AG04450 (cell line): ENCODE measurements at regions not wholly inside any gene's neighbourhood (a gene's known extent, or its start where the extent isn't known, plus 50 kb on each side); places are given as distances from the start of the nearest gene placed in this dataset.

ENCODE experiments used
- CTCF ChIA-PET: fragments of 300-600, 350-600 bp; formaldehyde crosslinking; extraction: SDS; loops from one replicate; lab custom pipeline; 2022; ENCODE audit warnings: antibody characterized with exemption, inconsistent platforms; lab: Charles Lee
- POLR2A ChIA-PET: fragments of 350-600 bp; formaldehyde crosslinking; extraction: SDS; loops from one replicate; lab custom pipeline; 2021; ENCODE audit warnings: antibody characterized with exemption, inconsistent platforms; lab: Yijun Ruan, JAX
- DNase-seq: peaks from one replicate; pipeline ENCODE4 v3.0.0-alpha.2; 2011; ENCODE audit warnings: low read depth, low spot score
- H3K27ac ChIP-seq: one replicate; pipeline ENCODE4 v1.5.1; 2012; ENCODE audit warnings: low read depth, low read length, control low read depth
- H3K27me3 ChIP-seq: one replicate; pipeline ENCODE4 v1.6.0; 2012; ENCODE audit warnings: low read length; ENCODE audit not compliant: control insufficient read depth, insufficient read depth
- H3K4me3 ChIP-seq: 2 replicates; pipeline ENCODE4 v1.5.1; 2011; ENCODE audit warnings: mild to moderate bottlenecking, low read depth, low read length, control low read depth
- H3K9me3 ChIP-seq: 2 replicates; pipeline ENCODE4 v1.5.1; 2012; ENCODE audit warnings: low read length; ENCODE audit not compliant: control insufficient read depth, insufficient read depth
- TF ChIP-seq, protein P1 (sequence below): IDR thresholded peaks from 2 replicates; pipeline ENCODE4 v1.5.1; 2011; ENCODE audit warnings: low read depth, low read length, control low read depth, inconsistent platforms

GRCh38 chr14:101313268-101313667, 248.0 kb upstream of the DIO3 start:
- TF ChIP-seq, protein P1, sequence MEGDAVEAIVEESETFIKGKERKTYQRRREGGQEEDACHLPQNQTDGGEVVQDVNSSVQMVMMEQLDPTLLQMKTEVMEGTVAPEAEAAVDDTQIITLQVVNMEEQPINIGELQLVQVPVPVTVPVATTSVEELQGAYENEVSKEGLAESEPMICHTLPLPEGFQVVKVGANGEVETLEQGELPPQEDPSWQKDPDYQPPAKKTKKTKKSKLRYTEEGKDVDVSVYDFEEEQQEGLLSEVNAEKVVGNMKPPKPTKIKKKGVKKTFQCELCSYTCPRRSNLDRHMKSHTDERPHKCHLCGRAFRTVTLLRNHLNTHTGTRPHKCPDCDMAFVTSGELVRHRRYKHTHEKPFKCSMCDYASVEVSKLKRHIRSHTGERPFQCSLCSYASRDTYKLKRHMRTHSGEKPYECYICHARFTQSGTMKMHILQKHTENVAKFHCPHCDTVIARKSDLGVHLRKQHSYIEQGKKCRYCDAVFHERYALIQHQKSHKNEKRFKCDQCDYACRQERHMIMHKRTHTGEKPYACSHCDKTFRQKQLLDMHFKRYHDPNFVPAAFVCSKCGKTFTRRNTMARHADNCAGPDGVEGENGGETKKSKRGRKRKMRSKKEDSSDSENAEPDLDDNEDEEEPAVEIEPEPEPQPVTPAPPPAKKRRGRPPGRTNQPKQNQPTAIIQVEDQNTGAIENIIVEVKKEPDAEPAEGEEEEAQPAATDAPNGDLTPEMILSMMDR = 0 out of 2 replicates have a peak, but pooled peaks have one; percentile 3
- DNase-seq = no peak
- Histone ChIP-seq H3K4me3 (no peak overlapping the region), H3K27ac (no peak overlapping the region), H3K9me3 (peaks cover 9% of the 10 kb centered on the region), H3K27me3 (no peaks in the 10 kb centered on the region)
- ChIA-PET CTCF (no interaction called here), POLR2A (no interaction called here)

DNA sequence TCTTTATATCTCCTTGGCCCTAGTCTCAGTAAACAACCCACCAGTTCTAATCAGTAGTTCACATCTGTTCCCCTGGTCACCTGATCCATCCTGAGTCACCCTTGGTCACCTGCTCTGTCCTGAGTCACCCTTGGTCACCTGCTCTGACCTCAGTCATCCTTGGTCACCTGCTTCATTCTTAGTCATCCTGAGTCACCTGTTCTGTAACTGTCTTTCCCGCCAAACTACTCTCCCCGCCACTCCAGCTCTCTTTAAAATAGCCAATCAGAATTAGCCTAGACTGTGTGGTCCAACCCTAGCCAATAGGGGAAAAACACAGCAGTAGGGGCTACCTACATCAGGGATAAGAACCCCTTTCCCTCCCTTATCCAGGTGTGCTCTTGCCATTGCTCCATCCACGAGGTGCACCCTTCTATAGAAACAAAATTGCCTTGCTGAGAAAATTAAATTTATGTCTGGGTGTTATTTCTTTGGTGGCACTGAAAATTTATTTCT, 245.4 kb upstream of the DIO3 start:
- H3K9me3 ChIP-seq = peaks cover 9% of the 10 kb centered on the region
- no peaks in the 10 kb centered on the region for H3K27me3 ChIP-seq
- no peak overlapping the region for H3K4me3 ChIP-seq
- no peak overlapping the region for H3K27ac ChIP-seq
- POLR2A ChIA-PET = no interaction called here
- TF ChIP-seq, protein P1 = no peak
- DNase-seq = no peak
- CTCF ChIA-PET = no interaction called here

DNA sequence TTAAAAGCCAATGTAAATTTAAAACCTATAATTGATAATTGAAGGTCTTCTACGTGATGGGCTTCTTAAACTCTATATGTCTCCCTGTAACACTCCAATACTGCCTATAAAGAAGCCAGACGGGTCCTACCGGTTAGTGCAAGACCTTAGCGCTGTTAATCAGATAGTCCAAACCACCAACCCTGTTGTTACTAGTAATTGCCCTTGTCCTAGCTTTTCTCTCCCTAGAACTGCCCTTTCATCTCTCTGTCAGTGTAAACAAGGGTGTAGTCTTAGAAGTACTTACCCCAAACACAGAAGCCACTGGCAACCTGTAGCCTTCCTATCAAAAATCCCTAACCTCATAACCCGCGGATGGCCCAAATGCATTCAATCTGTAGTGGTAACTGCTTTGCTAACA, 243.0 kb upstream of the DIO3 start:
- Histone ChIP-seq H3K9me3 (peaks cover 9% of the 10 kb centered on the region), H3K27ac (no peak overlapping the region), H3K27me3 (no peaks in the 10 kb centered on the region), H3K4me3 (no peak overlapping the region)
- no peak for DNase-seq
- TF ChIP-seq, protein P1 = no peak
- POLR2A ChIA-PET = no interaction called here
- CTCF ChIA-PET = no interaction called here

GRCh38 chr14:101320396-101320795, 240.9 kb upstream of the DIO3 start:
- CTCF ChIA-PET = no interaction called here
- peaks cover 5% of the 10 kb centered on the region; the same call in 1 of the 2 replicates for H3K9me3 ChIP-seq
- DNase-seq = no peak
- H3K27ac ChIP-seq = no peak overlapping the region
- H3K27me3 ChIP-seq = no peaks in the 10 kb centered on the region
- TF ChIP-seq, protein P1 = no peak
- POLR2A ChIA-PET = no interaction called here
- no peak overlapping the region for H3K4me3 ChIP-seq

DNA sequence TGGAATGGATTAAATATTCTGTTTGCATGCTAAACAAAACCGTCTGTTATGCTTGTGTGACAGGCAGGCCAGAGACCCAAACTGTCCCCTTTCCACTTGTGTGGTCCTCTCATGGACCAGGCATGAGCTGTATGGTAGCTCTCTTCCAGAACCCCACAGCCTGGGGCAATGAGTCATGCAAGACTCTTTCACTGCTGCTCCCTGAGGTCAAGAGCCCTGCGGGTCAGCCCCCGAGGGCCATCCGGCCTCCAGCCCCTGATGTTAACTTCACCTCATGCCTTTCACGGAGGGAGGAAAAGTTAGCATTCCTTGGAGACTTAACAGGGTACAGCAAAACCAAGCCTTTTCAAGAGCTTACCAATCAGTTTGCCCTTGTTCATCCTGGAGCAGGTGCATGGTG, 239.1 kb upstream of the DIO3 start:
- no peak for DNase-seq
- no peak overlapping the region for H3K27ac ChIP-seq
- TF ChIP-seq, protein P1 = no peak
- ChIA-PET CTCF (no interaction called here), POLR2A (no interaction called here)
- H3K9me3 ChIP-seq = no peaks in the 10 kb centered on the region
- H3K27me3 ChIP-seq = no peaks in the 10 kb centered on the region
- no peak overlapping the region for H3K4me3 ChIP-seq
